GM12878 (cell line): ENCODE measurements at regions not wholly inside any gene's neighbourhood (a gene's known extent, or its start where the extent isn't known, plus 50 kb on each side); places are given as distances from the start of the nearest gene placed in this dataset.

Experiments
- JUNB ChIP-seq: IDR thresholded peaks from 2 replicates; pipeline ENCODE4 v1.6.1; 2016; ENCODE audit warnings: antibody characterized with exemption, mild to moderate bottlenecking
- SMARCA5 ChIP-seq: fragments of 450-650 bp; IDR thresholded peaks from 2 replicates; pipeline ENCODE4 v1.6.1; 2017; ENCODE audit warnings: mild to moderate bottlenecking
- TF ChIP-seq, protein P1 (sequence below): IDR thresholded peaks from 2 replicates; pipeline ENCODE4 v1.6.1; 2012; ENCODE audit warnings: low read length, inconsistent platforms
- TF ChIP-seq, protein P2 (sequence below): fragments of 450-650 bp; IDR thresholded peaks from 2 replicates; pipeline ENCODE4 v1.6.1; 2016; ENCODE audit warnings: mild to moderate bottlenecking
- TF ChIP-seq, protein P3 (sequence below): IDR thresholded peaks from 2 replicates; pipeline ENCODE4 v1.6.1; 2011; ENCODE audit warnings: mild to moderate bottlenecking, low read depth, low read length, moderate library complexity; ENCODE audit not compliant: insufficient replicate concordance
- TF ChIP-seq, protein P4 (sequence below), 3 experiments: IDR thresholded peaks in 2 of 3; conservative IDR thresholded peaks in 1 of 3; 2 replicates each; pipeline ENCODE4 v1.5.1; 2011; ENCODE audit warnings: low read depth in 3 of 3, low read length in 3 of 3, mild to moderate bottlenecking in 3 of 3, control low read depth in 2 of 3, moderate library complexity in 2 of 3, inconsistent platforms in 1 of 3, mixed read lengths in 1 of 3; ENCODE audit not compliant: control insufficient read depth in 2 of 3, insufficient read depth in 1 of 3; ENCODE audit errors: extremely low read depth in 1 of 3

DNA sequence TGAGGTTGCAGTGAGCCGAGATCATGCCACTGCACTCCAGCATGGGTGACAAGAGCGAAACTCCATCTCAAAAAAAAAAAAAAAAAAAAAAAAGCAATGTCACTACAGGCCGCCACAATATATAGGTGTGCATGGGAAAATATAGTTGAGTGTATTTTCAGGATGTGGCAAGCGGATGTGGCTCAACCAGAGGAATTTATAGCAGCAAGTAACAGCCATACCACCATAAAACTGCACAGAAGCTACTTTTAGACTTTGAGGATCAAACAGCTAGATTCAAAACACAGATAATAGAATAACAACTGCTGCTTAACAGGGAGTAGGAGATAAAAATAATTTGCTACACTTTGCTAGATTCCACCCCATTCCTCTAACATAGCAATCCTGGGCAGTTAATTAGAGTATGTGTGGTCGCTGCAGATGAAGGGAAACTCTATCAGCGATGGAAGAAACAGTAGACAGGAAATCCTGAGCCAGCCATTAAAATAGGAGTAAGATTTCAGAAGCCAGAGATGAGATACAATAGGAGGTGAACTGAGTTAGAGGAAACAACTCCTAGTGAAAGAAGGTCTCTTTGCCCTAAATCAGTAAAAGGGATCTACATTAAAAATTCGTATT is 318.7 kb upstream of the STT3B start (continued):
- TF ChIP-seq, protein P1, sequence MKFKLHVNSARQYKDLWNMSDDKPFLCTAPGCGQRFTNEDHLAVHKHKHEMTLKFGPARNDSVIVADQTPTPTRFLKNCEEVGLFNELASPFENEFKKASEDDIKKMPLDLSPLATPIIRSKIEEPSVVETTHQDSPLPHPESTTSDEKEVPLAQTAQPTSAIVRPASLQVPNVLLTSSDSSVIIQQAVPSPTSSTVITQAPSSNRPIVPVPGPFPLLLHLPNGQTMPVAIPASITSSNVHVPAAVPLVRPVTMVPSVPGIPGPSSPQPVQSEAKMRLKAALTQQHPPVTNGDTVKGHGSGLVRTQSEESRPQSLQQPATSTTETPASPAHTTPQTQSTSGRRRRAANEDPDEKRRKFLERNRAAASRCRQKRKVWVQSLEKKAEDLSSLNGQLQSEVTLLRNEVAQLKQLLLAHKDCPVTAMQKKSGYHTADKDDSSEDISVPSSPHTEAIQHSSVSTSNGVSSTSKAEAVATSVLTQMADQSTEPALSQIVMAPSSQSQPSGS: peak; percentile 68; the same call in 1 of the 2 replicates
- TF ChIP-seq, protein P2, sequence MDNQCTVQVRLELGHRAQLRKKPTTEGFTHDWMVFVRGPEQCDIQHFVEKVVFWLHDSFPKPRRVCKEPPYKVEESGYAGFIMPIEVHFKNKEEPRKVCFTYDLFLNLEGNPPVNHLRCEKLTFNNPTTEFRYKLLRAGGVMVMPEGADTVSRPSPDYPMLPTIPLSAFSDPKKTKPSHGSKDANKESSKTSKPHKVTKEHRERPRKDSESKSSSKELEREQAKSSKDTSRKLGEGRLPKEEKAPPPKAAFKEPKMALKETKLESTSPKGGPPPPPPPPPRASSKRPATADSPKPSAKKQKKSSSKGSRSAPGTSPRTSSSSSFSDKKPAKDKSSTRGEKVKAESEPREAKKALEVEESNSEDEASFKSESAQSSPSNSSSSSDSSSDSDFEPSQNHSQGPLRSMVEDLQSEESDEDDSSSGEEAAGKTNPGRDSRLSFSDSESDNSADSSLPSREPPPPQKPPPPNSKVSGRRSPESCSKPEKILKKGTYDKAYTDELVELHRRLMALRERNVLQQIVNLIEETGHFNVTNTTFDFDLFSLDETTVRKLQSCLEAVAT: peak; percentile 82
- TF ChIP-seq JUNB (no peak), SMARCA5 (no peak)
- TF ChIP-seq, protein P3, sequence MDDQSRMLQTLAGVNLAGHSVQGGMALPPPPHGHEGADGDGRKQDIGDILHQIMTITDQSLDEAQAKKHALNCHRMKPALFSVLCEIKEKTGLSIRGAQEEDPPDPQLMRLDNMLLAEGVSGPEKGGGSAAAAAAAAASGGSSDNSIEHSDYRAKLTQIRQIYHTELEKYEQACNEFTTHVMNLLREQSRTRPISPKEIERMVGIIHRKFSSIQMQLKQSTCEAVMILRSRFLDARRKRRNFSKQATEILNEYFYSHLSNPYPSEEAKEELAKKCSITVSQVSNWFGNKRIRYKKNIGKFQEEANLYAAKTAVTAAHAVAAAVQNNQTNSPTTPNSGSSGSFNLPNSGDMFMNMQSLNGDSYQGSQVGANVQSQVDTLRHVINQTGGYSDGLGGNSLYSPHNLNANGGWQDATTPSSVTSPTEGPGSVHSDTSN: no peak
- TF ChIP-seq, protein P4, sequence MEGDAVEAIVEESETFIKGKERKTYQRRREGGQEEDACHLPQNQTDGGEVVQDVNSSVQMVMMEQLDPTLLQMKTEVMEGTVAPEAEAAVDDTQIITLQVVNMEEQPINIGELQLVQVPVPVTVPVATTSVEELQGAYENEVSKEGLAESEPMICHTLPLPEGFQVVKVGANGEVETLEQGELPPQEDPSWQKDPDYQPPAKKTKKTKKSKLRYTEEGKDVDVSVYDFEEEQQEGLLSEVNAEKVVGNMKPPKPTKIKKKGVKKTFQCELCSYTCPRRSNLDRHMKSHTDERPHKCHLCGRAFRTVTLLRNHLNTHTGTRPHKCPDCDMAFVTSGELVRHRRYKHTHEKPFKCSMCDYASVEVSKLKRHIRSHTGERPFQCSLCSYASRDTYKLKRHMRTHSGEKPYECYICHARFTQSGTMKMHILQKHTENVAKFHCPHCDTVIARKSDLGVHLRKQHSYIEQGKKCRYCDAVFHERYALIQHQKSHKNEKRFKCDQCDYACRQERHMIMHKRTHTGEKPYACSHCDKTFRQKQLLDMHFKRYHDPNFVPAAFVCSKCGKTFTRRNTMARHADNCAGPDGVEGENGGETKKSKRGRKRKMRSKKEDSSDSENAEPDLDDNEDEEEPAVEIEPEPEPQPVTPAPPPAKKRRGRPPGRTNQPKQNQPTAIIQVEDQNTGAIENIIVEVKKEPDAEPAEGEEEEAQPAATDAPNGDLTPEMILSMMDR (IDR thresholded peaks at IDR 0.05 in 2 of 3, conservative IDR thresholded peaks at IDR 0.05 in 1 of 3; ENCODE audit: control insufficient read depth in 2 of 3, extremely low read depth in 1 of 3, insufficient read depth in 1 of 3, low read depth in 3 of 3, low read length in 3 of 3): no peak
